Left ventricle myocardium inferior (tissue), 1 donor: ENCODE measurements at regions not wholly inside any gene's neighbourhood (a gene's known extent, or its start where the extent isn't known, plus 50 kb on each side); places are given as distances from the start of the nearest gene placed in this dataset.

Experiments used
- DNase-seq: peaks from one replicate; pipeline ENCODE4 v3.0.0-alpha.2; 2020
- H3K27ac ChIP-seq: fragments of 200-600 bp; replicated peaks from 2 replicates; pipeline ENCODE4 v1.8.0; 2021
- H3K27me3 ChIP-seq: fragments of 200-600 bp; 2 replicates; pipeline ENCODE4 v1.8.0; 2021; ENCODE audit warnings: low read depth
- H3K36me3 ChIP-seq: fragments of 200-600 bp; 2 replicates; pipeline ENCODE4 v1.8.0; 2021
- H3K4me1 ChIP-seq: fragments of 200-600 bp; 2 replicates; pipeline ENCODE4 v1.8.0; 2021
- H3K4me3 ChIP-seq: fragments of 200-600 bp; 2 replicates; pipeline ENCODE4 v1.8.0; 2021; ENCODE audit warnings: mild to moderate bottlenecking, moderate library complexity
- H3K9me3 ChIP-seq: fragments of 200-600 bp; replicated peaks from 2 replicates; pipeline ENCODE4 v1.8.0; 2021
- CTCF ChIP-seq: fragments of 200-600 bp; IDR thresholded peaks from 2 replicates; pipeline ENCODE4 v1.8.0; 2021; ENCODE audit warnings: antibody characterized with exemption, mild to moderate bottlenecking, borderline replicate concordance
- intact Hi-C: fragments of 100-400 bp; cut with micrococcal nuclease; formaldehyde crosslinking; loops from one replicate; pipeline ENCODE4 v1.11.0; 2022
- donor health status: DM: no; HTN: yes; CAD: no; lungs with severe emphysema.

GRCh38 chr9:78463750-78464149 is 166.8 kb downstream of the PSAT1 start:
- Histone ChIP-seq H3K27ac (no peak overlapping the region), H3K9me3 (peaks cover 34% of the 10 kb centered on the region), H3K4me3 (no peak overlapping the region), H3K36me3 (no peaks in the 10 kb centered on the region), H3K27me3 (no peaks in the 10 kb centered on the region), H3K4me1 (no peaks in the 10 kb centered on the region)
- no peak for TF ChIP-seq CTCF
- intact Hi-C loops = no loop called here
- DNase-seq = no peak

GRCh38 chr9:78468231-78468630 is 171.3 kb downstream of the PSAT1 start:
- no peak overlapping the region for H3K4me3 ChIP-seq
- H3K36me3 ChIP-seq = no peaks in the 10 kb centered on the region
- no peak overlapping the region for H3K27ac ChIP-seq
- no peak for TF ChIP-seq CTCF
- H3K4me1 ChIP-seq = no peaks in the 10 kb centered on the region
- DNase-seq = no peak
- intact Hi-C loops = no loop called here
- peaks cover 5% of the 10 kb centered on the region for H3K9me3 ChIP-seq
- no peaks in the 10 kb centered on the region for H3K27me3 ChIP-seq

GRCh38 chr9:78468974-78469576 is 172.2 kb downstream of the PSAT1 start:
- Histone ChIP-seq H3K4me1 (no peaks in the 10 kb centered on the region), H3K36me3 (no peaks in the 10 kb centered on the region), H3K9me3 (peaks cover 9% of the 10 kb centered on the region), H3K27ac (no peak overlapping the region), H3K4me3 (no peak overlapping the region), H3K27me3 (no peaks in the 10 kb centered on the region)
- intact Hi-C loops = no loop called here
- TF ChIP-seq CTCF = no peak
- DNase-seq = no peak

- Histone ChIP-seq H3K4me1 (no peaks in the 10 kb centered on the region), H3K4me3 (no peak overlapping the region), H3K36me3 (no peaks in the 10 kb centered on the region), H3K27ac (no peak overlapping the region), H3K27me3 (no peaks in the 10 kb centered on the region), H3K9me3 (peaks cover 14% of the 10 kb centered on the region)
- DNase-seq = no peak
- no peak for TF ChIP-seq CTCF
- intact Hi-C loops = no loop called here
Observed at GRCh38 chr9:78470216-78470615, 173.3 kb downstream of the PSAT1 start.

- no peaks in the 10 kb centered on the region for H3K4me1 ChIP-seq
- no peak for TF ChIP-seq CTCF
- H3K36me3 ChIP-seq = no peaks in the 10 kb centered on the region
- H3K27me3 ChIP-seq = no peaks in the 10 kb centered on the region
- intact Hi-C loops = no loop called here
- no peak overlapping the region for H3K4me3 ChIP-seq
- peaks cover 14% of the 10 kb centered on the region for H3K9me3 ChIP-seq
- H3K27ac ChIP-seq = no peak overlapping the region
- DNase-seq = no peak
Observed at GRCh38 chr9:78470741-78471140, 173.8 kb downstream of the PSAT1 start.
